ENCODE measurements at regions not wholly inside any gene's neighbourhood (a gene's known extent, or its start where the extent isn't known, plus 50 kb on each side); places are given as distances from the start of the nearest gene placed in this dataset.

- TF ChIP-seq CTCF (IDR thresholded peaks at IDR 0.05) (no peak), EZH2 (IDR thresholded peaks at IDR 0.05; ENCODE audit: borderline replicate concordance, insufficient read depth, low read depth, low read length, poor library complexity, severe bottlenecking) (no peak)
Measured at GRCh38 chr5:15002173-15002572, 130.6 kb upstream of the ANKH start.

Data from B cell (primary cell).